ENCODE measurements at regions not wholly inside any gene's neighbourhood (a gene's known extent, or its start where the extent isn't known, plus 50 kb on each side); places are given as distances from the start of the nearest gene placed in this dataset.
A peak's percentile ranks its signal among the peaks of the same experiment; 100 is the strongest.

- TF ChIP-seq CTCF (IDR thresholded peaks at IDR 0.05): no peak
- Histone ChIP-seq H3K9me3 (no peaks in the 10 kb centered on the region), H3K27me3 (no peaks in the 10 kb centered on the region)
Measured at GRCh38 chr1:48084826-48085225, 87.6 kb upstream of the TRABD2B start.

GRCh38 chr1:48082271-48082962 is 85.2 kb upstream of the TRABD2B start:
- H3K27me3 ChIP-seq: no peaks in the 10 kb centered on the region
- H3K9me3 ChIP-seq: no peaks in the 10 kb centered on the region
- H3K27ac ChIP-seq: no peak overlapping the region
- DNase-seq (ENCODE audit: low spot score in 2 of 2): no peak
- intact Hi-C loops (cut with DNase I): no loop called here
- H3K36me3 ChIP-seq: no peaks in the 10 kb centered on the region
- TF ChIP-seq CTCF (IDR thresholded peaks at IDR 0.05): no peak
- H3K4me3 ChIP-seq: no peak overlapping the region
- H3K4me1 ChIP-seq: peaks cover 4 to 9% of the 10 kb centered on the region in 2 donors

More at GRCh38 chr1:48084826-48085225, 87.6 kb upstream of the TRABD2B start:
- Histone ChIP-seq H3K4me3 (no peak overlapping the region), H3K4me1 (no peaks in the 10 kb centered on the region), H3K27ac (no peak overlapping the region), H3K36me3 (no peaks in the 10 kb centered on the region)
- intact Hi-C loops (cut with DNase I): no loop called here
- no peak for DNase-seq (ENCODE audit: low spot score in 2 of 2)

GRCh38 chr1:48080331-48081255 is 83.4 kb upstream of the TRABD2B start:
- DNase-seq (ENCODE audit: low spot score in 2 of 2): no peak
- TF ChIP-seq CTCF (IDR thresholded peaks at IDR 0.05): no peak
- Histone ChIP-seq H3K36me3 (no peaks in the 10 kb centered on the region), H3K27ac (no peak overlapping the region), H3K27me3 (no peaks in the 10 kb centered on the region), H3K4me3 (no peak overlapping the region), H3K4me1 (peaks cover 4 to 9% of the 10 kb centered on the region in 2 donors), H3K9me3 (no peaks in the 10 kb centered on the region)
- intact Hi-C loops (cut with DNase I): no loop called here

- Histone ChIP-seq H3K4me1 (peaks cover 4 to 9% of the 10 kb centered on the region in 2 donors), H3K27ac (no peak overlapping the region), H3K36me3 (no peaks in the 10 kb centered on the region), H3K4me3 (no peak overlapping the region), H3K27me3 (no peaks in the 10 kb centered on the region), H3K9me3 (no peaks in the 10 kb centered on the region)
- intact Hi-C loops (cut with DNase I): no loop called here
- no peak for TF ChIP-seq CTCF (IDR thresholded peaks at IDR 0.05)
- DNase-seq (ENCODE audit: low spot score in 2 of 2): no peak
Measured at GRCh38 chr1:48079096-48079495, 81.9 kb upstream of the TRABD2B start.

- Histone ChIP-seq H3K4me1 (peaks cover 4 to 9% of the 10 kb centered on the region in 2 donors), H3K36me3 (no peaks in the 10 kb centered on the region), H3K4me3 (no peak overlapping the region), H3K27ac (peak overlapping the region in 1 of 2 donors; percentile 10), H3K9me3 (no peaks in the 10 kb centered on the region), H3K27me3 (no peaks in the 10 kb centered on the region)
- no peak for DNase-seq (ENCODE audit: low spot score in 2 of 2)
- no peak for TF ChIP-seq CTCF (IDR thresholded peaks at IDR 0.05)
- intact Hi-C loops (cut with DNase I): no loop called here
Measured at GRCh38 chr1:48077795-48078222, 80.6 kb upstream of the TRABD2B start.
